Stimulated activated CD8-positive, alpha-beta memory T cell treated with anti-CD3 and anti-CD28 coated beads, Interleukin-12 subunit alpha, Interleukin-12 subunit beta, amount 100 ng/mL, for 1 hour (primary cell): ENCODE measurements at regions not wholly inside any gene's neighbourhood (a gene's known extent, or its start where the extent isn't known, plus 50 kb on each side); places are given as distances from the start of the nearest gene placed in this dataset.

Experiments
- DNase-seq: peaks from one replicate; pipeline ENCODE4 v3.0.0-alpha.2; 2020; ENCODE audit warnings: low read depth

- no peak for DNase-seq
Observed at GRCh38 chr17:77886387-77886728, 72.1 kb upstream of the TNRC6C start.

DNA sequence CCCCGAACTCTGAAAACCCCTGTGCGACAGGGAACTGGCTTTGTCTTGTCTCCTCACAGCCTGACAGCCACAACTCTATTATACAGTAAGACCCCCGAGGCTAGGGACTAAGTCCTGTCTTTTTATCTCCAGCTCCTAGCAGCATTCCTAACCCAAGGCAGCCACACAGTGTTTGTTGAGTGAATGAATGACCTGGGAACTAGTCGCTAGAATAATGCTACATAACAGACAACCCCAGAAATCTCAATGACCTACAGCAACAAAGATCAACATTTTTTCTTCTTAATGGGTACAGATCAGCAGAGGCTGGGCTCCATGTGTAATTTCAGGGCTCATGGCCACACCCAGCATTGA lies 71.4 kb upstream of the TNRC6C start:
- DNase-seq: no peak

DNA sequence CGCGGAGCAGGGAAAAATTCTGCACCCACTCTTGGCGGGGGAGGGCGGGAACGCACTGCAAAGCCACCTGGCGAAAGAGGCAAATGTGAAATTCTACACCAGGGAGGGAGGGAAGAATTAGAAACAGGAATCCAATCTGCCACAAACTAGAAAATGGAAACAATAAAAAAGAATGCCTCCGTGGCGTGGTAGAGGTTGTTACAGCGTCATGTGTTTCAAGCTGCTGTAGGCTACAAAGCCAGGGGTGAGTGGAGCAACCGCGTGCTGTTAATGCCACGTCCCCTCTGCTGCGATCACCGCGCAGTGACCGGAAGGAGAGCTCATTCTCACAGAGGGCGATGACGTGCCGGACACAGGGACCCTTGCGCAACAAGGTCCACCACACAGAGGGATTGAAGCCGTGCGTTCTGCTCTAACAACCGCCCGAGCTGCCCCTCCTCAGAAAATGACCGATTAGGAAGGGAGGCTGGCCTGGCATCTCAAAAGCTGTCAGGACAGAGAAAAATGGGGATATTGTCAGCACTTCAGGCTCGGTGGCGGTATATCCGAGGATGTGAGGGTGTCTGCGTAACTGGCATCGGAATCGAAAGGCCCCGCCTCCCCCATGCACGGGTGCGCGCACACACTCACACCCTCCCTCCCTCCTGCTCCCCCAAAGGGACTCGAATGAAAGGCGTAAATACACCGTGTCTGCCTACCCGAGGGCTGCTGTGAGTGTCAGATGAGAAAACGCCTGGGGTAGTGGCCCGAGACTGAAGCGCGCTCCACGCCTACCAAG lies 70.8 kb upstream of the TNRC6C start:
- peak; percentile 54 for DNase-seq

DNA sequence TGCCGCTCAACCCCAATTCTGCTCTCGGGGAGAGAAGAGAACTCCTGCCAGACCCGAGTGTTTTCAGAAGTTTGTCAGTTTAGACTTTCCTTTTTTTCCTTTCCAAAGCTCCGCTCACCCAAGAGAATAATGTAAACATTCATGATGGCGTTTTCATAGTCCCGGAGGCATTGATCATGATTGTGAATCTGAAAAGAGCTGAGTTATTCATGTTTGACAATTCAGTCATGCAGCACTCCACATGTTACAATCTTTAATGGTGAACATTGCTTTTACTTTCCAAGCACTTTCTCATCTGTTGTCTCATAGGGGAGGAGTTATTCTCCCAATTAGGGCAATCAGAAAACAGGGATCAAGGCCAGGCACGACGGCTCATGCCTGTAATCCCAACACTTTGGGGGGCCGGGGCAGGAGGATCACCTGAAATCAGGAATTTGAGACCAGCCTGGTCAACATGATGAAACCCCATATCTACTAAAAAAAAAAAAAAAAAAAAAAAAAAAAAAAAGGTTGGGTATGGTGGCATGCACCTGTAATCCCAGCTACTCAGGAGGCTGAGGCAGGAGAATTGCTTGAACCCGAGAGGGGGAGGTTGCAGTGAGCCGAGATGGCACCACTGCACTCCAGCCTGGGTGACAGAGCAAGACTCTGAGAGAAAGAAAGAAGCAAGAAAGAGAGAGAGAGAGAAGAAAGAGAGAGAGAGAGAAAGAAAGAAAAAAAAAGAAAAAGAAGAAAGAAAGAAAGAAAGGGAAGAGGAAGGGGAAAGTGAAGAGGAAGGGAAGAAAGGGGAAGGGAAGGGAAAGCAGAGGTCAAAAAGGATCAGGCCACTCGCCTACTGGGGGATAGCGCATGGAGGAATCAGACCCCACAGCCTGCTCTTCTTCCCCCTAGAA lies 70.0 kb upstream of the TNRC6C start:
- DNase-seq: no peak

GRCh38 chr17:77889135-77889505 lies 69.4 kb upstream of the TNRC6C start:
- DNase-seq: no peak

DNA sequence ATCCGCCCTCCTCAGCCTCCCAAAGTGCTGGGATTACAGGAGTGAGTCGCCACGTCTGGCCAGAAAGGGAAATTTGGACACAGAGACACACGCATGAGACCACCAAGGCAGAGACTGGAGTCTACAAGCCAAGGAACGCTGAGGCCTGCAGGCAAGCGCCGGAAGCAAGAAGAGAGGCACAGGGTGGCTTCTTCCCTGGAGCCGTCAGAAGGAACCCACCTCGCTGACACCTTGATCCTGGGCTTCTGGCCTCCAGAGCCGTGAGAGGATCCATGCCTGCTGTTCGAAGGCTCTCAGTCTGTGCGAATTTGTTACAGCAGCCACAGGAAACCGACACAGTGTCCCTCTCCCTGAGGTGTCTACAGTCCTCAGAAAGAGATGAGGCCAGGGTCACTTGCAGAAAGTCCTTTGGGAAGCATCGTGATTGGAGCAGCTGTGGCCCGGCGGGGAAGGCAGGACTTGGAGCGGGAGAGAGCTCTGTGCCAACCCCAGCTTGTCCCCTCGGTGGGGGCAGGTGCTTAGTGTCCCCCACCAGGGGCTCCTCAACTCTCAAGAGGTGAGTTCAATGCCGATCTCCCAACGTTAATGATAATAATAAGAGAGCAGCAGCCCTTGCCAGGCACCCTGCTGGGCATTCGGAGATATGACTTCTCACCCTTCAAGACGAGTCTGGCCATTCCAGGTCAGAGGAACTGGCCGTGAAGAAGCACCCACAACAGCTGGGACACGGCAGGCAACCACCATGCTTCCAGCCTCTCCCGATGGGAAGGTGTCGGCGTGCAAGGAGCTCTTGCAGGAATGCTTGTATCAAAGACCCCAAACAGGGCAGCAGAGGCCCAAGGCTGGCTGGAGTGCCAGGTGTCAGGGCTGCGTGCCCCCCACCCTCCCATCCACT lies 68.4 kb upstream of the TNRC6C start:
- DNase-seq: no peak

DNA sequence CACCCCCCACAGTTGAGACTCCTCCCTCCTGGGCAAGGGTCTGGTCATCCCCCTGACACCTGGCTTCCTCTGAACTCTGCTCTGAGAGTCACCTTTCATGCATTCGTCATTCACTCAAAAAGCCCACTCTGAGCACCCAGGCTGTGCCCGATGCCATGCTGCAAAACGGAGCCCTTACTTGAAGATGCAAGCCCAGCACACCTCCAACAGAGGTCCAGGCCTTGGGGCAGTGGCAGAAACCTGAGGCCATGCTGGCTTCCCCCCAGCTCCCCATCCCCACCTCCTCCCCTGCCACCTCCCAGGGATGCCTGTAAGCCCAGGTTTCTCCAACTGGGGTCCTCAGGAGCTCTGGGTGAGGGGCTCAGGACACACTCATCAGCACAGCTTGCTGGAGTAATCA lies 67.7 kb upstream of the TNRC6C start:
- DNase-seq: no peak

GRCh38 chr17:77891602-77892001 lies 66.9 kb upstream of the TNRC6C start:
- DNase-seq: no peak

DNA sequence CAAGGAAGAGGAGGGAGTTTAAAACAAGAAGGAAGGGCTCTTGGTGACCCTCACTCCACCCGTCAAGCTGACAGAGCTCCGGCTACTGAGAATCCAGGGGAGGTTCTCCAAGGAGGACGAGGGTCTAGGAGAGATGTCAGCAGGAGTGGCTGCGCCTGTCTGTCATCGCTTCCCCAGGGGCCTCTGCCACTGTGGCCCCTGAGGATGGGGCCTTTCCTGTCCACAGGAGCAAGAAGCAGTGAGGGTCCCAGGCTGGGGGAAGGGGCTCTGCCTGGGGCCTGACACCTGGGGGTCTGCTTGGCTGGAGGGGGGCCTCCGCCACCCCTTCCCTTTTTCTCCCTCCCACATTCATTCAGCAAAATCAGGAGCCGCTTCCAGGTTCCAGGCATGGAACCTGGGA lies 66.5 kb upstream of the TNRC6C start:
- no peak for DNase-seq

GRCh38 chr17:77892469-77893143 lies 65.9 kb upstream of the TNRC6C start:
- DNase-seq: no peak

DNA sequence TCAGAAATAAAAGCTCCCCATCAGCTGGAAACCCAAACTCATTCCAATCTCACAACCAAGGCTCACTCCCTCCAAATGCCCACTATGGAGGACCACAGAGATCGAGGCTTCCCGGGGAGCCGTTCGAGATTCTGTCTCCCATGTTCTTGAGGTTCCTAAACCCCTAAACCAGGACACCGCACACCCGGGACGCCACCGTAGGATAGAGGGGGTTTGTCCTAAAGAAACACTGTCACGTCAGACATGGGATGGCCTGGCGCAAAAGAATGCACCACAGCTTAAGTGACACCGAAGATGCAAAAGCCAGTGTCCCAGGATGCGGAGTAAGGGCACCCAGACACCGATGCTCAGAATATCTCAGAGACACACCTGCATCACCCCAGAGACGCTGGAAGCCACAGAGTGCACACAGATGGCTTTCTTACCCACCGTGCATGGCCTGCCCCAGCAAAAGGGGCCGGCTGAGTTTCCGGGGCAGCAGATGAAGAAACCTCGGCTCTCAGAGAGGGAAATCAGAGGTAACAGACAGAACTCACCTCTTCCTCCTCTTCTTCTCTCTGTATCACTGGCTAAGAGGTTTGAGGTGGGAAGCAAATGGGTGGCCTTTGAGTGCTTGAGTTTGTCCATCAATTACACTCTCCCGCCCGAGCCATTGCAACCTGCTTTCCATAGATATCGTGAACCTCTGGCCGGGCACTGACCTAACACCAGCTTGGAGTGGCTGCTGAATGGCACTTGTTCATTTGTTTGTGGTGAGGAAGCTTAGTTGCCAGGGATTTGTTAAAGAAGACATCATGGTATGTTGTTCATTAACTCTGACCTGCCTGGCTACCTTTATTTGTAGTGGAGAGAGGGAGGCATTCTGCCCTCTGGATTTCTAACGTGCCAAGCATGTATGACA lies 65.1 kb upstream of the TNRC6C start:
- DNase-seq: no peak

DNA sequence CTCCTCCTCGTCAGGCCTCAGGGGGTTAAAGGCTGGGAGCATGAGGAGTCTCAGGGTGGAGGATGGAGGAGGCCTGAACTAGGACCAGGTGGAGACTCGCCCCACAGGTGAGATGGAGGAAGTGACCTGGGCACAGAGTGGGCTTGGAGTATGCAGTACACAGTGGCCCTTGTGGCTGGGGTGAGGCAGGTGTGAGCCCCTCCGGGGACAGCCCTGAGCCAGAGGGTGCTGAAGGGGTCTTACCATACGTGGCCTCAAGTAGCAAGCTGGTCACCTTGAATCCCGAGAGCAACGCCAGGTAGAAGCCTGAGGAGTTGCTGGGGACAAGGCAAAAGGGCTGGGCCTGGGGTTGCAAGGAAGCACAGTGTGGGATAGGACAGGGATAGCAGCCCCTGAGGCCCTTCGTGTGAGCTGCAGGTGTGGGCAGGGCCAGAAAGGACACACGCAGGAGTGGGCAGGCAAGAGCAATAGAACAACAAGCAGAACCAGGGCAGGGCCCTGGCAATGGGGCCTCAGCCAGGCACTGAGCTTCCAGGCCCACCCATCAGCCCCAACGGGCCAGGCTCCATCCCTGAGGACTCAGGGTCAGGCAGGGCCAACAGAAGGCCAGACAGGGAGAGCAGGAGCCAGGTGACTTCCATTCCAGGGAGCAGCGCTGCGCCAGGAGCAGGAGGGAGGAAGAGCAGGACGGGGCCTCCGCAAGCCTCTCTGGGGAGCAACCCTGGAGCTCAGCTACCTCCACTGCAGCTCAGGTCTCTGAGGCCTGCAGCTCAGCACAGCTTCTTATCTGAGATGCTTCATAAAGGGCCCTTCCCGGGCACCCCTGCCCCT lies 64.2 kb upstream of the TNRC6C start:
- DNase-seq: no peak

DNA sequence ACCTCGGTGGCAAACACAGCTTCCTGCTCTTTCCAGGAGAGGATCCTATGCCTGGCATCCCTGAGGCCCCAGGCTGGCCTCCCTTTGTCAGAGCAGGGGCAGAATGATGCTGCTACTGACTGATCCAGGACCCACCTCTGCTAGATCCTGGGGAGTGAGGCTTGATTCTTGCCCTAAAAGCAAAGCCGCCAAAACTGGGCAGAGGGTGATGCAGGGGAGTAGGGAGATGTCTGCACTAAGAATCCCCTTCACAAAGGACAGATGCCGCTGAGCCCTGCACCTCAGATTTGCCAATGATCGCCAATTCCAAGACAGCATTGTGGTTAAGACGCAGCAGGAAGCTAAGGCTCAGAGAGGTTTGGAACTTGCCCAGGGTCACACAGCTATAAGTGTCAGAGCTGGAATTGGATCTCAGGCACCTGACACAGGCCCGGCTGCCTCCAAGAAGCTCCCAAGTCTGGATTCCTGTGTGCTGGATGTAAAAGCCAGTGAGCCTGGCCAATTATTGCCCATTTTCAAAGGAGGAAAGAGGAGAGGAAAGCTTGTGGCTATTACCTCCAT lies 60.7 kb upstream of the TNRC6C start:
- no peak for DNase-seq

- no peak for DNase-seq
Observed at GRCh38 chr17:77898521-77899434, 59.7 kb upstream of the TNRC6C start.

DNA sequence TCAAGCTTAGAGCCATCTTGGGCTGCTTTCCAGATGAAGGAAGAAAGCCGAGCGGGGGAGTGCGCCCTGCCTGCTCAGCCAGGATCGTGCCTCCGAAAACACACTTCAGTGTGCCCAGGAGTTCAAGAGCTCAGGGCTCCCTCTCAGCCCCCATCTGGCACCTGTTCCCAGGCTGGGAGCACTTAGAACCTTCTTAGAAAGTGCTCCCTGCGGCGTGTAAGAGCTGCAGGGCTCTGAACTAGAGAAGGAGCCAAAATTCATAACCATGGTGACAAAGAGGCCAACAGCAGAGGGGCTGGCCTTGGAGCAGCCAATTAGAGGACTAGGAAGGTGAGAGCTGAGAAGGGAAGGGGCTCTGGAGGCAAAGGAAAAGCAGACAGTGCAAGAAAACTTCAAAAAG lies 59.0 kb upstream of the TNRC6C start:
- DNase-seq: no peak

- no peak for DNase-seq
Observed at GRCh38 chr17:77901481-77901880, 57.0 kb upstream of the TNRC6C start.

DNA sequence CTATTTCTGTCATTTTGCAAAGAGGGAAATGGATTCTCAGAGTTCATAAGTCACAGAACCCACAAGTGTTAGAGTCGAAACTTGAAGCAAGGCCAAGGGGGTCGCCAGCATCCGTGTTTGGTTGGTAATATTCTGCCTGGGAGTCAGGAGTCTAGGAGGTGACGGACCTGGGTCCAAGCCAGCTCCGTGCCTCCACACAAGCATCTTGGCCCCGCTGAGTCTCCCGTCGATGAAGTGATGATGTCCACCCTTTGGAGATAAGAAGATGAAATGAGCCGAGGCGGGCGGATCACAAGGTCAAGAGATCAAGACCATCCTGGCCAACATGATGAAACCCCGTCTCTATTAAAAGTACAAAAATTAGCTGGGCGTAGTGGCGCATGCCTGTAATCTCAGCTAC lies 53.2 kb upstream of the TNRC6C start:
- no peak for DNase-seq

DNA sequence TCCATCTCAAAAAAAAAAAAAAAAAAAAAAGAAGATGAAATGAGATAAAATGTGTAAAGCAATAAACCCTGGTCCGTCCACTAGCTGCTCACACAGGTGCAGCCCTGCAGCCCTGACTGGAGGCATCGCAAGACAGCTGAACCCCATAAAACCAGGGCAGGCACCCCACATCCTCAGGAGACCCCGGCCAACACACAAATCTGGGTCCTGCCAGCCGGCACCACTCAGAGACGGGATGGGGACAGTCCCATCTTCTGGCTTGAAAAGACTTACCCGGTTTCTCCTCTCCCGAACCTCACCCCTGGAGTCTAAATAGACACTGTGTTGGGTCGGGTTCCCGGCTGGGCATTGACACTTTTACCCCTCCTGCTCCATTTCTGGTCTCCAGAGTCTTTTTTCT lies 52.7 kb upstream of the TNRC6C start:
- DNase-seq: no peak
